HG03039 (cell line): ENCODE measurements at regions not wholly inside any gene's neighbourhood (a gene's known extent, or its start where the extent isn't known, plus 50 kb on each side); places are given as distances from the start of the nearest gene placed in this dataset.

Source experiments
- ATAC-seq: cut with Tn5 transposase; IDR thresholded peaks from one replicate; pipeline ENCODE4 v1.9.1; 2021; ENCODE audit warnings: mild to moderate bottlenecking, moderate library complexity; ENCODE audit not compliant: unreplicated experiment

DNA sequence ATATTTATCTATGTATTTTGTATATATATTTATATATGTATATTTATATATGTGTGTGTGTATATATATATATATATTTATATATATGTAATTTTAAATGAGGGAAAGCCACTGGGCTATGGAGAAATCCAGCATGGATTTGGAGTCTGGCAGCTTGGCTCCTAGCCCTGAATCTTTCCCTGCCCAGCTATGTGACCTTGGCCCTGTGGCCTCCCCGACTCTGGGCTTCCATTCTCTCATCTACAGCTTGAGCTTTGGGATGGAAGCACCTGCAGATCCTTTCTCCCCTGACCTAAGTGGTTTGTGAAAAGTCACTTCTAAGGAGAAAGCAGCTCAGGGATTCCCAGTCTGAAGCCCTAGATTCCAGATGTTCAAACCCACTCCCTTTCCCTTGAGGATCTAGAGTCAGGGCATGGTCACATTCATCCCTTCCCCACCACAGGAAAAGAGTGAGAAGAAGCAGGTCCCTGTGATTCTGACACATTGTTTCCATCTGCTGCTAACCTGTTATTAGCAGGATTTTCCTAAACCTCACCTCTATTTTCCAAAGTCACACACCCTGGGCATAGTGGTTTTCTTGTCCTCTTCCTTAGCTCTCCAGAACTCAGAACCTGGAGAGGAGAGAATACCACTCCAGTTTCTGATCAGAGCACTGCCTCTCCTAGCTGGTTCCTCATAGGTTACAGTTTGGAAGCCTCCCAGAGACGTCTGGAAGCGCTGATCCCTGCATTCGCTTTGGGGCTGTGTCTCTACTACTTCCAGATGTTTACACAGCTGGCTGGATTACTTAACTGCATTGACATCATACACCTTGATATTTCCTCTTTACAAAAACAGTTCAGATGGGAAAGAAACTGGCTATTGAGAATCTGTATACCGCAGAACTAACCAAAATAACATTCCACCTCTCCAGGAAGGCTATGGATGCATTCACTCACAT is 327.5 kb upstream of the ZMIZ1 start:
- no peak for ATAC-seq

DNA sequence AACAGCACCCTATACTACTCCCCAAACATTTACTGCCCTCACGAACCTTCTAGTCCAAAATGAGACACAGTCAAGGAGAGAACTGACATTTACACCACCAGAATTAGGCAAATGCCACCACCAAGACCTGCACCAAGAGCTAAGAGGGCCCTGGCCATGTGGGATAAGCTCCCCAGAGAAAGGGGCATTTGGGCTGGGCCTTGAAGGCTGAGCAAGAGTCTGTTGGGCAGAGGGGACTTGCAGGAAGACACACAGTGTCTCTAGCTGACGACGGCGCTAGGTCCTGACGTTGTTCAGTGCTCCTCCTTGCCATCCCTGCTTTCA is 326.4 kb upstream of the ZMIZ1 start:
- no peak for ATAC-seq

DNA sequence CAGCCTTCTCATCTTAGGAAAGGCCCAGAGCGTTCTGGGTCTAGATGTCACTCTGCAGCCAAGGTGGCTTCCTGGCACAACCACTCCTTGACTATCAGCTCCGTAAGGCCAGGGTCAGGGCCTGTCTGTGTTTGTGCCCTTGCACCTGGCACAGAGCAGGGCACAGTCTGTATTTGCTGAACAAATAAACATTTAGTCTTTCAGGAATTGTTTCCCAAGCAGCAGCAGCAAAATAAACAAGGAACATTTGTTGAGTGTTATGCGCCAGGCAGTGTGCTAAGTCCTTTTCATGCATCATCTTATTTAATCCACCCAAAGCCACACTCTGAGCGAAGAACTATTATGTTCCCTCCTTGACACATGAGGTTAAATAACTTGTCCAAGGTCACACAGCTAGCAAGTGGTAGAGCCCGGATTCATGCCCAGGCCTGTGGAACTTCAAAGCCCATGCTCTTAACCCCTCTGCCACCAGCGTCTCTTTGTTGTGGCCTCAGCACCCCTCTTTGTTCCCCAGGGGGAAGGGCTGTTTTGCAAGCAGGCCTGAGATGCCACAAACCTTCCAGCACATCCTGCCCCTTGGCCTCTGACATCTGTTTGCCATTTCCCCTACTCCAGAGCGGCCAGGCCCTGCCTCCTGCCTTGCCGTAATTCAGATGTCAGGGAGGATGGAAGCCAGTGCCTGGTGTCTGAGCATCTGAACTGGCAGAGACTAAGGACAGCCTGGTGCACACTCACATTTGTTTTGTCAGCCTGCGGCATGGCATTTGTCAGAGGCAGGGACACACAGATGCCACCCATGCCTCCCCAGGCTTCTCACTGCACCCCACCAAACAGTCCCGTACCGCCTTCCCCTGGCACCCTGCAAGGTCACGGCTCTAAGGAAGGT is 325.8 kb upstream of the ZMIZ1 start:
- ATAC-seq, result no peak

DNA sequence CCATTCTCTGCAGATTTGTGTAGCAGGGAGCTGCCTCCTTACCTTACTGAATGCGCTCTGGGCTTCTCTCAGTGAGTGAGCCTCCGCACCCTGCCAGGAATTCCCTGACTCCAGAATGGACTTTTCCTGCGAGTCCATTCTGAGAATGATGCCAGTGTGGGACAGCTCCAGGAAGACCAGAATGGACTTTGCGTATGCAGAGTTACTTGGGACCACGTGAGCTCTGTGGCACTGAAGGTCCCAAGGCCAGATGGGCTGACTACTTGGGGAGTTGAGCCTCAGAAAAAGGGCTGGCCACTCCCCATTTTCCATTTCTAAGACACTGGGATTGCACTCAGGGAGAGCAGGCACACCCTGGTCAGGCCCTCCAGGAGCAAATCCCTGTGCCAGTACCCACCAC is 324.7 kb upstream of the ZMIZ1 start:
- no peak for ATAC-seq

DNA sequence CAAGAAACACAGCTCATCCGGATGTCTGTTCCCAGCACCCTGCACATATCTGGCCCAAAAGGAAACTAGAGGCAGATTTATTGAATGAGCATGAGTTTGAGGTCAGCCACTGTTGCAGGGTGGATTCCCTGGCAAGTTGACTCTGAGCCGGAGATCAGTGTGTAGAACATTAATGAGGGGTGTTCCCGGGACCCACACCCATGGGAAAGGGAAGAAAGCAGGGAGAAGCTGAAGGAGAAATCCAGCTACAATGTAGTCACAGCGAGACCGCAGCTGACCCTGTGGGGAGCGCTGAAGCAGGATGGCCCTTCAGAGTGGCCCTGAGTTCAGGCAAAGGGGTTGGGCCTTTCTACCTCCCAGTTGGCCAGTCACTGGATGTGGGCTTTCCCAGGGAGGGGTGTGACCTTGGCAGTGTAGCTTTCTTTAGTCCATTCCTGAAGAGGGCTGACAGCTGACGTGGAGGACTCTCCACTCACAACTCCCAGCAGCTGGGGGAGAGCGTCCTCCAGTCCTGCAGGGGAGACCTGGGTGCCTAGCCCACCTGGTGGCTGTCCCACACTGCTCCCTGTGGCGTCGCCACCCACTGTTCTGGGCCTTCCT is 324.2 kb upstream of the ZMIZ1 start:
- no peak for ATAC-seq

DNA sequence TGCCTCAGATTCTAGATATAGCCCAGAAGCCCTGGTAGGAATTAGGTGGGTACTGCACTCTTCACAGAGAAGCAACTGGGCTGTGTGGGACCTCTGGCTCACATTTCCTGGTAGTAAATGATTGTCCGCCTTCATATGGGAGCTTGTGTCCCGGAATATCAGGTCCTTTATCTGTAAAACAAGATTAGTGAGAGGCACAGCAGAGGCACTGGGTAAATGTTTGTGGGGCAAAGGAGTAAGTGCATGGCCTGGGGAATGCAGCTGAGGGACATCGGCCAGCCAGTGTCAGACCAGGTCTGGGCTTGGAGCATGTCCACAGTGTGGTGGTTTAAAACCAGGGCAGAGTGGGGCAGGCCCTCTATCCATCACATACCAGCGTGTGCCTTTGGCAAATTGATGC is 323.3 kb upstream of the ZMIZ1 start:
- no peak for ATAC-seq

DNA sequence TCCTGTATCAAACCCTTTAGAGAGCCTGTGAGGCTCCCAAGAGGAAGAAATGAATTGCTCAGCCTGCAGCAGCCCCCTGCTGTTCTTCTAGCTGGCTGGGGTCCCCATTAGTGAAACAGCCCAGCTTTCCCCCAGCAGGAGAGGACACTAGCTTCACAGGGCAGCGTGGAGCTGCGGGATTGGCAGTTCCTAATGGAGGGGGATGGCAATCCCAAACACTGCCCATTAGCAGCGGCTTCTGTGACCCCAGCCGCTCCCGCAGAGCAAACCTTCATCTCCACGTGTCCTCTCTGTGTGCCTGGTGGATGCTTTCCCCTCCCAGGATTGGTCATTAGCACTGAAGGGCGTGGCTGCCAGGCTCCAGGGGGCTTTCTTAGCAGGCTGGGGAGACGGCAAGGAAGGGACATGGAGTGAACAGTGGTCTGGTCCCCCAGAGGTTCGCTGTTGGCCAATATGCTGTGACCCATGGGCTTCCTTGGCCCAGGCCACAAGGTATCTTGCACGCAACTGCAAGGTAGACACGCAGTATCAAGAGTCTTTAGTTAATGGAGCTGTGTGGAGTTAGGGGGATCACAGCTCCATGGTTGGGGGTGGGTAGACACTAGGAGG is 322.5 kb upstream of the ZMIZ1 start:
- ATAC-seq, result no peak

DNA sequence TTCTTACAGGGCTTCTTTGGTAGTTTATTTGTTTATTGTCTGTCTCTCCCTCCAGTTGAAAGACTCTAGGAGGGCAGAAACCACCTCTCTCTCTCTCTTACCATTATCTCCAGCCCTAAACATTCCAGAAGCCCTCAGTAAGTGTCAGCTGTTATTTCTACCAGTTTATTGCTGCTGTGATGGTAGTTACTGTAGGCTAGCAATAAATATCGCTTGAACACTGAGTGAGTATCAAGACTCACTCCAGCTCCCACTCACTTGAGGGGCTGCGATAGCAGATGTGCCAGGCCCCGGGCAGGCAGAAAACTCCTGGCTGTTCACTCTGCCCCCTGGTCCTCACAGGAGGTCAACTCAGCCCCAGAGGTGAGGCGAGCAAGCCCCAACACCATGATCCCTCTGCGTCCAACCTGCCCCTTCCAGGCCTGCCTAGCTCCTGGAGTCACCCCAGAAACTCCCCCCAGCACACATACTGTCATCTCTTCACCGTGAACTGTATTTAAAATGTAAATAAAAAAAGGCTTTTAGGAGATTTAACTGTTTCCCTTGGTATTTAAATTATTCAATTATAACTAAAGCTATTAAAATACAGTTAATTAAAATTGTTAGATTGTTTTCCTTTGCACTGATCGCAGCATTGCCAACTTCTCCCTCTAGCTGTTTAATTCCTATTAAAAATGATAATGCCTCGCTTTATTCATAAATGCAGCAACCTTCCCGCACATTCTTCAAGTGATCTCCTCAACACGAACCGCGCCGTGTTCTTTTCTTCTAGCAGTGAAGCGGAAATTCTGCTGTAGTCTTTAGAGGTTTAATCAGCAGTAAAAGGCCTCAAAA is 321.1 kb upstream of the ZMIZ1 start:
- no peak for ATAC-seq

DNA sequence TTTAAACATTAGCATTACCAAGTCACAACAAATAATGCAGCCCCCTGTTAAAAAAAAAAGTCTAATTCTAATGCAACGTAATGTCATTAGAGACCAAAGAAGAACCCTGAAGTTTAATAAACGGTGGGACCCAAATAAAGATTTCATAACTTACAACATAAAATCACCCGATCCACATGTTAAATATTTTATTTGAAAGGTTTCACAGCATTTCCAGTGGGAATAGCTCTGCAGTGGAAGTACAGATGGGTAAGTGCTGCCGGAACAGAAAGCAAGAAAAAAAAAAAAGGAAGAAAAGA is 320.6 kb upstream of the ZMIZ1 start:
- ATAC-seq, result no peak

DNA sequence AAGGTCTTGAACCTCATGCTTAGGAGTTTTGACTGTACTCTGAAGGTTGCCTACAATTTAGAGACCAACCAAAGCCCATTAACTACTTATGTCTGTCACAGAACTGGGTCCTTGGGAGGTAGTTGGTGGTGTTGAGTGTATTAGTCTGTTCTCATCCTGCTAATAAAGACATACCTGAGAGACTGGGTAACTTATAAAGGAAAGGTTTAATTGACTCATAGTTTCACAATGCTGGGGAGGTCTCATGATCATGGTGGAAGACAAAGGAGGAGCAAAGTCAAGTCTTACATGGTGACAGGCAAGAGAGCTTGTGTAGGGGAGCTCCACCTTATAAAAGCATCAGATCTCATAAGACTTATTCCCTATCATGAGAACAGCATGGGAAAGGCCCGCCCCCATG is 319.6 kb upstream of the ZMIZ1 start:
- ATAC-seq, result no peak

DNA sequence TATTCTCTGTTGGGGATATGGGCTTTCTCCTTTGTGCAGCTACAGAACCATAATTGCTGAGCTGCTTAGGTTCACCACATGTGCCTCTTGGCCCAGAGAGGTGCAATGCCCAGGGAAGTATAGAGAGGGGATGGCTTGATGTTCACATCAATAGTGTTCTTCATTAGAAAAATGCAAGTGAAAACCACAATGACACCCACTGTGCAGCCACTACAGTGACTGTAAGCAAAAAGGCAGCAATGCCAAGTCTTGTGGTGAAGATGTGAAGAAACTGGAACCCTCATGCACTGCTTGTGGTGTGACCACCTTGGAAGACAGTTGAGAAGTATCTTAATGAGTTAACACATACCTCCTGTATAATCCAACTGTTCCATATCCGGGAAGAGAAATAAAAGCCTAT is 318.9 kb upstream of the ZMIZ1 start:
- no peak for ATAC-seq

DNA sequence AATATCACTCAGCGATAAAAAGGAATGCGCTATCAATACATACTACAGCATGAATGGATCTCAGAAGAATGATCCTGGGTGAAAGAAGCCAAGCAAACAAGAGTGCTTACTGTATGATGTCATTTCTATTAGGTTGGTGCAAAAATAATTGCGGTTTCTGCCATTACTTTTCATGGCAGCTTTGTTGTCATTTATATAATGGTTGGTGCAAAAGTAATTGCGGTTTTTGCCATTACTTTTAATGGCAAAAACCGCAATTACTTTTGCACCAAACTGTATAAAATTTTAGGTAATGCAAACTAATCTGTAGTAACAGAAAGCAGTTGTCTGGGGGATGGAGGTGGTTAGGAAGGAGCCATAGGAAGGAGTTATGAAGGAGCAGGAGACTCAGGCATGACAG is 318.3 kb upstream of the ZMIZ1 start:
- no peak for ATAC-seq

DNA sequence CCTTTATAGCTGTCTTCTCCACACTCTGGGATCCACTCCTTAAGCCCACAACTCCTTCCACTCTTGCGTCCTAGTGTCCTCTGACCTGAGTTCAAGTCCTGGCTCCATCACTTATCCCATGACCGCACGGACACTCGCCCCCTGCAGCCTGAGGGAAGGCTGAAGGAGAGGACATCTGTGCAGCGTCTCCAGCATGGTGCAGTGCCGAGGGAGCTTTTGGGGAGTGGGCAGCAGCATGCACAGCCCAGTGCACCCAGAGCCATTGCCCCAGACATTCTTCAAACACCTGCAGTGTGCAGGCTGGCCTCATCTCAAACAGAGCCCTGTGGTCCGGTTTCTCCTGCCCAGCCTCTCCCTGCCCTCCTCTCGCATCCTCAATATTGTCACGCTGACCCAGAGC is 317.1 kb upstream of the ZMIZ1 start:
- no peak for ATAC-seq

DNA sequence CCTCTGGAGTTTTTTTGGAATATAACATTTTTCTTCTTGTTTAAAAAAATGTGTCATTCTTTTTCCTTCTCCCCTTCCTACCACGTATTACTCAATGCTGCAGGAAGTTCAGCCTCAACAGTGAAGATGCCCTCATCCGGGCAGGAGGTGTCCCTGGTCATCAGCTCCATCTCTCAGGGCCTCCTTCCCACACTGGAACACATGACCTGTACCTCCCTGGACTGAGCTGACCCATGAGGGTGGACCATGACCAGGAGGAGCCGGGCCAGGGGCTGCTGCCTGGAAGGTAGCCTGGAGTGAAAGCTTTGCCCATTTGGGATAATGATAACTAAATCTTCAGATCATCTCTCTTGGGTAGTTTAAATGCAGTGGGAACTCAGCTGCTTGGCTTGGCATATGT is 316.5 kb upstream of the ZMIZ1 start:
- ATAC-seq, result no peak

DNA sequence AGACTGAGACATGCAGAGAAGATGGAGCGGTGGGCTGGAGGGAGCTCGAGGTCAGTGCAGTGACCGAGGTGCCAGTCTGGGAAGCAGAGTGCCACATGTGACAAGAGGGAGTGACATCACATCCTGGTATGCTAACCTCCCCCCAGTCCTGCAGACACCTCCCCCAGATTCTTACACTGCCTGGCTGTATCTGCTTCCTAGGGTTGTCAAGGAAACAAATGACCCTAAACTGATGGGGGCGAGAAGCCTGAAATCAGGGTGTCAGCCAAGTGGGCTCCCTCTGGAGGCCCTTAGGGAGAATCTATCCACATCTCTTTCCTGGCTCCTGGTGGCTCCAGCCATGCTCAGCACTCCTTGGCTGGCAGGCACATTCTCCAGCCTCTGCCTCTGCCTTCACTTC is 316.1 kb upstream of the ZMIZ1 start:
- no peak for ATAC-seq

DNA sequence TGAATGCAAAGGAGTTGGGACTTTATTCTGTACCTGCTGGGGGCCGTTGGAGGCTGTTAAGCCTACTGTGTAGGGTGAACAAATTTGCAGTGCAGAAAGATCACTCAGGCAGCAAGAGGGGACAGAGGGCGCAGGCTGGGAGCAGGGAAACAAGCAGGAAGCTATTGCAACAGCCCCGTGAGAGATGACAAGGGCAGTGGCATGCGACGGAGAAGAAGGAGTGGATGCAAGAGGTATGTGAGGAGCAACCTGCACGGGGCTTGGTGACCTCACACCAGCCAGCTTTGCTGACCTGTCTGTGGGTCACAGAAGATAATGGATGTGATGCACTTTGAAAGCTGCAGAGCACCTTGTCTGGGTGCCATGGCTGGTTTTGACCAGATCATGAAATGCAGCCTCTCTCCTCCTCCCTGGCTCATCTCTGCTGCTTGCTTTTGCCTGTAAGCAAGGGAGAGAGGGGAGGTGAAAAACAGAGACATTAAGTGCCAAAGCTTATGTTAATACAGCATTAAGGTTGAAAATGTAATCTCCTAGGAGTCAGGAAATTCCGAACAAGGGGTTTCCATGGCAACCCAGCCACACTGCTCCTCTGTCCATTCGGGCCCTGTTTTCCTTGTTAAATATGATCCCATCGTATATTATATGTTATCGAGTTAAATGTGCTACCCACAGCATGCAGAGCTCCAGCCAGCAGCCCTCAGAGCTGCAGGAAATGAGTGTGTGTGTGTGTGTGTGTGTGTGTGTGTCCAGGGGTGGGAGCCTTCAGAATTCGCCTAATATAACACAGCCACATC is 314.3 kb upstream of the ZMIZ1 start:
- ATAC-seq, result no peak

DNA sequence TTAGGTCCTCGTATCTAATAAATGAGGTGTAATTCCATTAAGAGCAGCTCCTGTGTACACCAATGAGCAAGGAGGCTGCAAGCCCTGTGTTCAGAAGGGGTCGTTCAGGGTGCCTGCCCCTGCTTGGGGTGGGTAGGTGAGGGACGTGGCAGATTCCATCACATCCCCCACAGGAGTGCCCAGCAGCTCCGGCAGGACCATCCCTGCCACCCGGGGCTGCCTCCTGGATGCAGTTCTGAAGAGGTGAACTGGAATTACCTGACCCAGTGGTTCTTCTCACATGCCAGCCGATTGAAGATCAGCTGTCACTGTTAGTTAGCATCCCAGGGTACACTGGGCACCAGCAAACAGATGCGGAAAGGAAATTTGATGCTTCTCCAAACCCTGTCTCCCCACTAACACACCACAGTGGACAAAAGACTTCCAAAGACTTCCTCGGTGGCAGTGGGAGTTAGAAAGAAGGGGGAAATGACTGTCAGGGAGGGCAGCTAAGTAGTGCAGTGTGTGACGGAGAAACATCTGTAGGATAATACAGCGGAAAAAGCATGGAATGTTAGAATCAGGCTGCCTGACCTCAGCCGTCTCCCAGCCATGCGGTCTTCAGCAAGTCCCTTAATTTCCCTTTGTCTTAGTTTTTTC is 313.6 kb upstream of the ZMIZ1 start:
- no peak for ATAC-seq

DNA sequence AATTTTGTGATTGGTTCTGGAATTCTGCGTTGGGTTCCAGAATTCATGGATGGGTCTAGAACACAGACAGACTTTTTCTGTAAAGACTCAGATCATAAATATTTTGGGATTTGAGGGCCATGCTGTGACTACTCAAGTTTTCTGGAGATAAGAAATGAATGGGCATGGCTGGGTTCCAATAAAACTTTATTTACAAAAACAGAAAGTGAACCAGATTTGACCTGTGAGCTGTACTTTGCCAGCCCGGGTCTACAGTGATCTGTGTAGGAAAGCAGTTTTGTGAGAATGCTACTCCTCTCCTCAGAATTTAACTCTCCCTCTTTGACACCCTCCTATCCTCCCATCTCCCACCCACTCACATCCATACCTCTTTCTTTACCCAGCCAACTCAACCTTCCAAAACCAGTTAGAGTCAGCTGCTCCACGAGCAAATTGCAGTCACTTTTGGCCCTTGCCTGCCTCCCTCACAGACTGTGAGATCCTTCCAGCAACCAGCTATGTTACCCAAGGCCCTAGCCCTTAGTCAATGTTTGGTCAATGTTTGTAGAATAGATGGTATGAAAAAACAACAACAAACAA is 312.8 kb upstream of the ZMIZ1 start:
- ATAC-seq, result no peak
